ENCODE measurements at regions not wholly inside any gene's neighbourhood (a gene's known extent, or its start where the extent isn't known, plus 50 kb on each side); places are given as distances from the start of the nearest gene placed in this dataset.
"Not testable (repeated sequence)": the region's sequence is repeated elsewhere in the genome, so short reads cannot be mapped to it uniquely, and the experiment has no call there.

- DNase-seq = no peak
These were observed 1252.6 kb downstream of the TMEM121 start for GRCh38 chr14:106778986-106779385.

GRCh38 chr14:106786697-106787096, 1260.3 kb downstream of the TMEM121 start:
- no peak for DNase-seq

- no peak for DNase-seq
These were observed 1261.2 kb downstream of the TMEM121 start for GRCh38 chr14:106787626-106788025.

- no peak for DNase-seq
These were observed 1262.2 kb downstream of the TMEM121 start for GRCh38 chr14:106788534-106788933.

- no peak for DNase-seq
These were observed 1262.9 kb downstream of the TMEM121 start for GRCh38 chr14:106789318-106789717.

GRCh38 chr14:106790189-106791036, 1264.0 kb downstream of the TMEM121 start:
- DNase-seq = no peak

- DNase-seq = no peak
These were observed 1266.2 kb downstream of the TMEM121 start for GRCh38 chr14:106792543-106792942.

GRCh38 chr14:106798166-106798565, 1271.8 kb downstream of the TMEM121 start:
- DNase-seq = not testable (repeated sequence)

GRCh38 chr14:106802413-106803364, 1276.3 kb downstream of the TMEM121 start:
- no peak for DNase-seq

GRCh38 chr14:106803379-106803778, 1277.0 kb downstream of the TMEM121 start:
- no peak for DNase-seq

GRCh38 chr14:106807493-106807892, 1281.1 kb downstream of the TMEM121 start:
- DNase-seq = no peak

GRCh38 chr14:106808458-106808857, 1282.1 kb downstream of the TMEM121 start:
- DNase-seq = no peak

GRCh38 chr14:106808907-106809306, 1282.5 kb downstream of the TMEM121 start:
- no peak for DNase-seq

GRCh38 chr14:106809615-106810014, 1283.2 kb downstream of the TMEM121 start:
- no peak for DNase-seq

- not testable (repeated sequence) for DNase-seq
These were observed 1283.8 kb downstream of the TMEM121 start for GRCh38 chr14:106810168-106810567.

GRCh38 chr14:106811162-106811561, 1284.8 kb downstream of the TMEM121 start:
- DNase-seq = no peak

GRCh38 chr14:106812788-106813476, 1286.5 kb downstream of the TMEM121 start:
- no peak for DNase-seq

- no peak for DNase-seq
These were observed 1287.1 kb downstream of the TMEM121 start for GRCh38 chr14:106813477-106813823.

GRCh38 chr14:106820119-106820518, 1293.7 kb downstream of the TMEM121 start:
- DNase-seq = no peak

GRCh38 chr14:106821119-106821518, 1294.7 kb downstream of the TMEM121 start:
- DNase-seq = no peak

GRCh38 chr14:106822905-106823304, 1296.5 kb downstream of the TMEM121 start:
- DNase-seq = no peak

- no peak for DNase-seq
These were observed 1297.2 kb downstream of the TMEM121 start for GRCh38 chr14:106823552-106823951.

GRCh38 chr14:106826833-106827369, 1300.5 kb downstream of the TMEM121 start:
- no peak for DNase-seq
